ENCODE measurements at regions not wholly inside any gene's neighbourhood (a gene's known extent, or its start where the extent isn't known, plus 50 kb on each side); places are given as distances from the start of the nearest gene placed in this dataset.

GRCh38 chr7:42858570-42858969 is 53.3 kb downstream of the C7orf25 start:
- Mint-ChIP-seq H3K27ac (no peak overlapping the region), H3K9me3 (peaks cover 8% of the 10 kb centered on the region), H3K36me3 (ENCODE audit: low read depth) (peaks cover 1% of the 10 kb centered on the region), H3K4me3 (no peak overlapping the region), H3K27me3 (ENCODE audit: low read depth) (peaks cover 41% of the 10 kb centered on the region), H3K4me1 (ENCODE audit: low read depth) (peaks cover 3% of the 10 kb centered on the region)
- CTCF ChIA-PET: interaction anchor here (0.6 to 1.2 kb wide), 2 partner anchors 10 to 95 kb away, joined by 3 to 5 read pairs; no protein-coding TSS in a partner anchor
- no peak for DNase-seq
- intact Hi-C loops (cut with micrococcal nuclease): no loop called here

- H3K36me3 Mint-ChIP-seq (ENCODE audit: low read depth): no peaks in the 10 kb centered on the region
- H3K9me3 Mint-ChIP-seq: no peaks in the 10 kb centered on the region
- H3K4me3 Mint-ChIP-seq: peak overlapping the region; percentile 25
- peaks cover 39% of the 10 kb centered on the region for H3K27me3 Mint-ChIP-seq (ENCODE audit: low read depth)
- CTCF ChIA-PET: interaction anchor here (0.9 to 1.2 kb wide), 2 partner anchors 20 to 30 kb away, joined by 3 to 5 read pairs; no protein-coding TSS in a partner anchor
- H3K4me1 Mint-ChIP-seq (ENCODE audit: low read depth): peaks cover 3% of the 10 kb centered on the region
- no peak for DNase-seq
- H3K27ac Mint-ChIP-seq: no peak overlapping the region
- intact Hi-C loops (cut with micrococcal nuclease): no loop called here
These were observed 55.3 kb downstream of the C7orf25 start for GRCh38 chr7:42856605-42856987.

GRCh38 chr7:42854571-42855118 is 57.2 kb downstream of the C7orf25 start:
- intact Hi-C loops (cut with micrococcal nuclease): no loop called here
- CTCF ChIA-PET: interaction anchor here (0.5 kb wide), 1 partner anchor 113 kb away, joined by 3 read pairs; no protein-coding TSS in a partner anchor
- DNase-seq: no peak
- Mint-ChIP-seq H3K36me3 (ENCODE audit: low read depth) (no peaks in the 10 kb centered on the region), H3K27me3 (ENCODE audit: low read depth) (peaks cover 37% of the 10 kb centered on the region), H3K9me3 (no peaks in the 10 kb centered on the region), H3K4me3 (no peak overlapping the region), H3K27ac (no peak overlapping the region), H3K4me1 (ENCODE audit: low read depth) (peaks cover 3% of the 10 kb centered on the region)

GRCh38 chr7:42852531-42852930 is 59.3 kb downstream of the C7orf25 start:
- no peaks in the 10 kb centered on the region for H3K36me3 Mint-ChIP-seq (ENCODE audit: low read depth)
- H3K4me1 Mint-ChIP-seq (ENCODE audit: low read depth): peaks cover 3% of the 10 kb centered on the region
- no peak overlapping the region for H3K4me3 Mint-ChIP-seq
- CTCF ChIA-PET: interaction anchor here (1.2 to 1.4 kb wide), 2 partner anchors 9 to 24 kb away, joined by 3 to 4 read pairs; no protein-coding TSS in a partner anchor
- intact Hi-C loops (cut with micrococcal nuclease): no loop called here
- H3K27me3 Mint-ChIP-seq (ENCODE audit: low read depth): peaks cover 31% of the 10 kb centered on the region
- no peak overlapping the region for H3K27ac Mint-ChIP-seq
- H3K9me3 Mint-ChIP-seq: no peaks in the 10 kb centered on the region
- DNase-seq: no peak

GRCh38 chr7:42843205-42843800 is 68.6 kb downstream of the C7orf25 start:
- no peak overlapping the region for H3K4me3 Mint-ChIP-seq
- intact Hi-C loops (cut with micrococcal nuclease): loop anchor here (1.0 to 5.0 kb wide), 3 partner anchors 829 to 900 kb away; no protein-coding TSS in a partner anchor
- peaks cover 17% of the 10 kb centered on the region for H3K27me3 Mint-ChIP-seq (ENCODE audit: low read depth)
- H3K27ac Mint-ChIP-seq: no peak overlapping the region
- peak; percentile 45 for DNase-seq
- no peaks in the 10 kb centered on the region for H3K36me3 Mint-ChIP-seq (ENCODE audit: low read depth)
- no peaks in the 10 kb centered on the region for H3K4me1 Mint-ChIP-seq (ENCODE audit: low read depth)
- peaks cover 4% of the 10 kb centered on the region for H3K9me3 Mint-ChIP-seq
- CTCF ChIA-PET: interaction anchor here (0.6 to 2.9 kb wide), 7 partner anchors 9 to 1138 kb away, joined by 3 to 11 read pairs (median 4); no protein-coding TSS in a partner anchor

GRCh38 chr7:42834676-42835075 is 77.2 kb downstream of the C7orf25 start:
- H3K36me3 Mint-ChIP-seq (ENCODE audit: low read depth): no peaks in the 10 kb centered on the region
- no peak overlapping the region for H3K4me3 Mint-ChIP-seq
- no peaks in the 10 kb centered on the region for H3K4me1 Mint-ChIP-seq (ENCODE audit: low read depth)
- H3K27me3 Mint-ChIP-seq (ENCODE audit: low read depth): peaks cover 14% of the 10 kb centered on the region
- no peaks in the 10 kb centered on the region for H3K9me3 Mint-ChIP-seq
- intact Hi-C loops (cut with micrococcal nuclease): no loop called here
- no peak for DNase-seq
- CTCF ChIA-PET: interaction anchor here (1.0 kb wide), 1 partner anchor 427 kb away, joined by 3 read pairs; no protein-coding TSS in a partner anchor
- no peak overlapping the region for H3K27ac Mint-ChIP-seq

GRCh38 chr7:42833411-42833810 is 78.5 kb downstream of the C7orf25 start:
- Mint-ChIP-seq H3K27me3 (ENCODE audit: low read depth) (peaks cover 14% of the 10 kb centered on the region), H3K4me1 (ENCODE audit: low read depth) (no peaks in the 10 kb centered on the region), H3K27ac (no peak overlapping the region), H3K4me3 (no peak overlapping the region), H3K36me3 (ENCODE audit: low read depth) (no peaks in the 10 kb centered on the region), H3K9me3 (no peaks in the 10 kb centered on the region)
- DNase-seq: no peak
- CTCF ChIA-PET: no interaction called here
- intact Hi-C loops (cut with micrococcal nuclease): no loop called here

GRCh38 chr7:42832667-42833066 is 79.2 kb downstream of the C7orf25 start:
- no peak overlapping the region for H3K4me3 Mint-ChIP-seq
- H3K36me3 Mint-ChIP-seq (ENCODE audit: low read depth): no peaks in the 10 kb centered on the region
- CTCF ChIA-PET: no interaction called here
- no peaks in the 10 kb centered on the region for H3K9me3 Mint-ChIP-seq
- no peaks in the 10 kb centered on the region for H3K4me1 Mint-ChIP-seq (ENCODE audit: low read depth)
- H3K27me3 Mint-ChIP-seq (ENCODE audit: low read depth): peaks cover 12% of the 10 kb centered on the region
- no peak for DNase-seq
- no peak overlapping the region for H3K27ac Mint-ChIP-seq
- intact Hi-C loops (cut with micrococcal nuclease): no loop called here

- intact Hi-C loops (cut with micrococcal nuclease): no loop called here
- peak; percentile 36 for DNase-seq
- no peak overlapping the region for H3K27ac Mint-ChIP-seq
- H3K4me1 Mint-ChIP-seq (ENCODE audit: low read depth): no peaks in the 10 kb centered on the region
- CTCF ChIA-PET: no interaction called here
- no peaks in the 10 kb centered on the region for H3K9me3 Mint-ChIP-seq
- peaks cover 12% of the 10 kb centered on the region for H3K27me3 Mint-ChIP-seq (ENCODE audit: low read depth)
- H3K4me3 Mint-ChIP-seq: no peak overlapping the region
- no peaks in the 10 kb centered on the region for H3K36me3 Mint-ChIP-seq (ENCODE audit: low read depth)
These were observed 80.0 kb downstream of the C7orf25 start for GRCh38 chr7:42831718-42832522.

GRCh38 chr7:42831006-42831717 is 80.7 kb downstream of the C7orf25 start:
- H3K4me1 Mint-ChIP-seq (ENCODE audit: low read depth): no peaks in the 10 kb centered on the region
- H3K27ac Mint-ChIP-seq: no peak overlapping the region
- no peak overlapping the region for H3K4me3 Mint-ChIP-seq
- CTCF ChIA-PET: interaction anchor here (1.1 to 1.2 kb wide), 2 partner anchors 12 to 47 kb away, joined by 3 to 4 read pairs; no protein-coding TSS in a partner anchor
- H3K9me3 Mint-ChIP-seq: no peaks in the 10 kb centered on the region
- no peak for DNase-seq
- no peaks in the 10 kb centered on the region for H3K36me3 Mint-ChIP-seq (ENCODE audit: low read depth)
- intact Hi-C loops (cut with micrococcal nuclease): no loop called here
- H3K27me3 Mint-ChIP-seq (ENCODE audit: low read depth): peaks cover 12% of the 10 kb centered on the region

GRCh38 chr7:42812779-42813178 is 99.1 kb downstream of the C7orf25 start:
- no peaks in the 10 kb centered on the region for H3K36me3 Mint-ChIP-seq (ENCODE audit: low read depth)

GRCh38 chr7:42805601-42806000 is 106.3 kb downstream of the C7orf25 start:
- Mint-ChIP-seq H3K27ac (no peak overlapping the region), H3K4me3 (no peak overlapping the region), H3K4me1 (ENCODE audit: low read depth) (no peaks in the 10 kb centered on the region), H3K27me3 (ENCODE audit: low read depth) (peaks cover 16% of the 10 kb centered on the region), H3K36me3 (ENCODE audit: low read depth) (peaks cover 1% of the 10 kb centered on the region), H3K9me3 (peaks cover 27% of the 10 kb centered on the region)
- CTCF ChIA-PET: no interaction called here
- intact Hi-C loops (cut with micrococcal nuclease): no loop called here
- no peak for DNase-seq

More at GRCh38 chr7:42812779-42813178, 99.1 kb downstream of the C7orf25 start:
- intact Hi-C loops (cut with micrococcal nuclease): no loop called here
- H3K4me1 Mint-ChIP-seq (ENCODE audit: low read depth): no peaks in the 10 kb centered on the region
- H3K9me3 Mint-ChIP-seq: peaks cover 5% of the 10 kb centered on the region
- H3K4me3 Mint-ChIP-seq: no peak overlapping the region
- no peak overlapping the region for H3K27ac Mint-ChIP-seq
- no peak for DNase-seq
- peaks cover 11% of the 10 kb centered on the region for H3K27me3 Mint-ChIP-seq (ENCODE audit: low read depth)
- CTCF ChIA-PET: no interaction called here
